KMS-11 (cell line): ENCODE measurements at regions not wholly inside any gene's neighbourhood (a gene's known extent, or its start where the extent isn't known, plus 50 kb on each side); places are given as distances from the start of the nearest gene placed in this dataset.

Experiments used
- H2AFZ ChIP-seq: fragments of 200-600 bp; sonication (generic); 2 replicates; pipeline ENCODE4 v1.6.1; 2016; ENCODE audit warnings: antibody characterized with exemption, mixed run types, low read depth
- H3K27ac ChIP-seq: fragments of 200-600 bp; sonication (generic); 2 replicates; pipeline ENCODE4 v1.6.1; 2016; ENCODE audit warnings: mild to moderate bottlenecking, mixed run types
- H3K27me3 ChIP-seq: fragments of 200-600 bp; sonication (generic); 2 replicates; pipeline ENCODE4 v1.6.1; 2017; ENCODE audit warnings: mild to moderate bottlenecking, low read depth, mixed run types, moderate library complexity; ENCODE audit not compliant: insufficient read depth
- H3K36me3 ChIP-seq: fragments of 200-600 bp; sonication (generic); 2 replicates; pipeline ENCODE4 v1.6.1; 2017; ENCODE audit warnings: mild to moderate bottlenecking, mixed run types; ENCODE audit not compliant: insufficient read depth
- H3K4me1 ChIP-seq: fragments of 200-600 bp; sonication (generic); 2 replicates; pipeline ENCODE4 v1.6.1; 2016; ENCODE audit warnings: mild to moderate bottlenecking, low read depth, mixed run types; ENCODE audit not compliant: poor library complexity, severe bottlenecking
- H3K4me2 ChIP-seq: fragments of 200-600 bp; sonication (generic); 2 replicates; pipeline ENCODE4 v1.7.0; 2016; ENCODE audit warnings: mild to moderate bottlenecking, mixed run types
- H3K4me3 ChIP-seq: fragments of 200-600 bp; sonication (generic); IDR thresholded peaks from 2 replicates; pipeline ENCODE4 v1.6.1; 2017; ENCODE audit warnings: low read depth, low read length, mixed read lengths; ENCODE audit not compliant: insufficient read depth
- H3K79me2 ChIP-seq: fragments of 200-600 bp; sonication (generic); 2 replicates; pipeline ENCODE4 v1.6.1; 2016; ENCODE audit warnings: low read depth, mixed run types; ENCODE audit not compliant: insufficient read depth
- H3K9ac ChIP-seq: fragments of 200-600 bp; sonication (generic); 2 replicates; pipeline ENCODE4 v1.6.1; 2016; ENCODE audit warnings: mild to moderate bottlenecking, mixed run types
- H4K20me1 ChIP-seq: fragments of 200-600 bp; sonication (generic); 2 replicates; pipeline ENCODE4 v1.6.1; 2016; ENCODE audit warnings: mild to moderate bottlenecking, mixed run types; ENCODE audit not compliant: insufficient read depth
- CTCF ChIP-seq: fragments of 200-600 bp; sonication (generic); conservative IDR thresholded peaks from 2 replicates; pipeline ENCODE4 v1.6.1; 2017; ENCODE audit warnings: low read depth, mild to moderate bottlenecking, antibody characterized with exemption, low read length, moderate library complexity, mixed read lengths

DNA sequence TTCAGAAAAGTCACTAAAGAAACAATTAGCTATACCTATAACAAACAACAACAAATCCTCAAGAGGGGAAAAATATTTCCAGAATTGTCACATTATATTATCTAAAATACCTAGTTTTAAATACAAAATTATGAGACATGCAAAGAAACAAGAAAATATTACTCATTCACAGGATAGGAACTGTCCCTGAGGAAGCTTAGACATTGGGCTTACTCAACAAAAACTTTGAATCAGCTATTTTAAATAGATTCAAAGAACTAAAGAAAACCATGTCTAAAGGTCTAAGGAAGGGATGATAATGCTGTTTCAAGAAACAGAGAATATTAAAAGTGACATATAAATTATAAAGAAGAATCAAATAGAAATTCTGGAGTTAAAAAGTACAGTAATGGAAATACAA, 131.9 kb upstream of the ZNF516 start:
- no peak overlapping the region for H3K27ac ChIP-seq
- TF ChIP-seq CTCF: no peak
- no peak overlapping the region for H3K4me3 ChIP-seq
- no peaks in the 10 kb centered on the region for H3K27me3 ChIP-seq
- no peaks in the 10 kb centered on the region for H3K36me3 ChIP-seq
- no peak overlapping the region for H3K9ac ChIP-seq
- no peaks in the 10 kb centered on the region for H3K4me1 ChIP-seq
- no peaks in the 10 kb centered on the region for H4K20me1 ChIP-seq
- no peak overlapping the region for H3K4me2 ChIP-seq
- H2AFZ ChIP-seq: no peak overlapping the region
- no peaks in the 10 kb centered on the region for H3K79me2 ChIP-seq

- H3K4me2 ChIP-seq: no peak overlapping the region
- no peak for TF ChIP-seq CTCF
These were observed 127.6 kb upstream of the ZNF516 start for GRCh38 chr18:76622651-76623050.

DNA sequence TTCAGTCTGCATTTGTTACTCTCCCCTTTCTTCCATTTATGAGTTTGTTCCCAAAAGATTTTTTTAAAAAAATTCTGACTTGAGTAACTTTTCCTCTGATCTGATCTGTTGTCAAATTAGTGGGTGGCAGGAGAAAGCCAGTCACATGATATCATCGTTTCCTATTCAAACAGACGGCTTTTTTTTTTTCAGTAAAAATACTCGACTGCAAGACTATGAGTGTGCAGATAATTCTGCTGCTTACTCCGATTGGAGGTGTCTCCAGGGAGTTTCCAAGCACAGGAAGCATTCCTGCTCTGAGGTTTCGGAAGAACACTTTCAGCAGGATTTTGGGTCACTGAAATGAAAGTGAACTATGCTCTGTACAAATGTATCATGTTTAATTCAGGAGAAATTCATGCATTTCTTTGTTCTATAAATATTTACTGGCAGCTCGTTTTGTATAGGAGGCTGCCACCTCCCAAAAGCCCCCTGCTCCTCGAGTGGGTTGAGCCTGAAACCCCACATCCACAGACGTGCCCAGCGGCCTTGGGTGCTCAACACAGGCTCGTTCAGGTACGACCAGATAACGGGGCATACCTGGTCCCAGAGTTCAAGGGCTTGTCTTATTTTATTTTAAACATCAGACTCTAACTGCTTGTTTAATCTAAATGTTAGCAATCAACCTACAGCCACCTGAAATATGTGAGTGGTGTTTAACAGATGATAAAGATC, 126.9 kb upstream of the ZNF516 start:
- no peaks in the 10 kb centered on the region for H3K4me1 ChIP-seq
- H3K36me3 ChIP-seq: no peaks in the 10 kb centered on the region
- no peaks in the 10 kb centered on the region for H4K20me1 ChIP-seq
- no peak overlapping the region for H2AFZ ChIP-seq
- no peak overlapping the region for H3K4me3 ChIP-seq
- no peaks in the 10 kb centered on the region for H3K27me3 ChIP-seq
- H3K27ac ChIP-seq: no peak overlapping the region
- H3K9ac ChIP-seq: no peak overlapping the region
- TF ChIP-seq CTCF: no peak
- no peaks in the 10 kb centered on the region for H3K79me2 ChIP-seq
- H3K4me2 ChIP-seq: no peak overlapping the region

More at GRCh38 chr18:76622651-76623050, 127.6 kb upstream of the ZNF516 start:
- Histone ChIP-seq H3K36me3 (no peaks in the 10 kb centered on the region), H3K4me3 (no peak overlapping the region), H4K20me1 (no peaks in the 10 kb centered on the region), H3K27ac (no peak overlapping the region), H3K79me2 (no peaks in the 10 kb centered on the region), H3K9ac (no peak overlapping the region), H2AFZ (no peak overlapping the region), H3K27me3 (no peaks in the 10 kb centered on the region), H3K4me1 (no peaks in the 10 kb centered on the region)

GRCh38 chr18:76621226-76621625, 126.2 kb upstream of the ZNF516 start:
- TF ChIP-seq CTCF: no peak
- Histone ChIP-seq H3K27ac (no peak overlapping the region), H4K20me1 (no peaks in the 10 kb centered on the region), H3K4me1 (no peaks in the 10 kb centered on the region), H3K79me2 (no peaks in the 10 kb centered on the region), H3K4me2 (no peak overlapping the region), H3K4me3 (no peak overlapping the region), H3K27me3 (no peaks in the 10 kb centered on the region), H3K36me3 (no peaks in the 10 kb centered on the region), H2AFZ (no peak overlapping the region), H3K9ac (no peak overlapping the region)
